Stimulated activated CD8-positive, alpha-beta memory T cell treated with anti-CD3 and anti-CD28 coated beads, Interleukin-4, amount 100 ng/mL, for 24 hours (primary cell): ENCODE measurements at regions not wholly inside any gene's neighbourhood (a gene's known extent, or its start where the extent isn't known, plus 50 kb on each side); places are given as distances from the start of the nearest gene placed in this dataset.
"Not testable (repeated sequence)": the region's sequence is repeated elsewhere in the genome, so short reads cannot be mapped to it uniquely, and the experiment has no call there.

Experiments used
- DNase-seq: peaks from one replicate; pipeline ENCODE4 v3.0.0-alpha.2; 2020; ENCODE audit warnings: low read depth

- no peak for DNase-seq
Observed at GRCh38 chr11:38153985-38154384, 1555.9 kb upstream of the RAG2 start.

GRCh38 chr11:38143852-38144251 lies 1545.8 kb upstream of the RAG2 start:
- no peak for DNase-seq

GRCh38 chr11:38138972-38139371 lies 1540.9 kb upstream of the RAG2 start:
- no peak for DNase-seq

GRCh38 chr11:38136887-38137286 lies 1538.9 kb upstream of the RAG2 start:
- DNase-seq = no peak

- no peak for DNase-seq
Observed at GRCh38 chr11:38131535-38131934, 1533.5 kb upstream of the RAG2 start.

- no peak for DNase-seq
Observed at GRCh38 chr11:38130976-38131375, 1532.9 kb upstream of the RAG2 start.

- DNase-seq = no peak
Observed at GRCh38 chr11:38130514-38130913, 1532.5 kb upstream of the RAG2 start.

GRCh38 chr11:38123673-38124072 lies 1525.6 kb upstream of the RAG2 start:
- no peak for DNase-seq

GRCh38 chr11:38116616-38117015 lies 1518.6 kb upstream of the RAG2 start:
- DNase-seq = not testable (repeated sequence)

- not testable (repeated sequence) for DNase-seq
Observed at GRCh38 chr11:38115381-38115780, 1517.3 kb upstream of the RAG2 start.

GRCh38 chr11:38100836-38101462 lies 1502.9 kb upstream of the RAG2 start:
- DNase-seq = no peak

GRCh38 chr11:38095268-38095667 lies 1497.2 kb upstream of the RAG2 start:
- no peak for DNase-seq

- DNase-seq = no peak
Observed at GRCh38 chr11:38089726-38090125, 1491.7 kb upstream of the RAG2 start.

GRCh38 chr11:38060920-38061319 lies 1462.9 kb upstream of the RAG2 start:
- DNase-seq = no peak

GRCh38 chr11:38060136-38060535 lies 1462.1 kb upstream of the RAG2 start:
- DNase-seq = no peak

GRCh38 chr11:38046571-38047135 lies 1448.6 kb upstream of the RAG2 start:
- DNase-seq = no peak

- no peak for DNase-seq
Observed at GRCh38 chr11:38043060-38043459, 1445.0 kb upstream of the RAG2 start.

- DNase-seq = no peak
Observed at GRCh38 chr11:38038777-38039176, 1440.7 kb upstream of the RAG2 start.

- no peak for DNase-seq
Observed at GRCh38 chr11:38019072-38019775, 1421.2 kb upstream of the RAG2 start.

GRCh38 chr11:38014405-38014804 lies 1416.4 kb upstream of the RAG2 start:
- DNase-seq = no peak

GRCh38 chr11:38013157-38013556 lies 1415.1 kb upstream of the RAG2 start:
- DNase-seq = no peak

- DNase-seq = no peak
Observed at GRCh38 chr11:38011496-38011895, 1413.5 kb upstream of the RAG2 start.

- no peak for DNase-seq
Observed at GRCh38 chr11:38009932-38010331, 1411.9 kb upstream of the RAG2 start.

- no peak for DNase-seq
Observed at GRCh38 chr11:38006466-38006865, 1408.4 kb upstream of the RAG2 start.
